ENCODE measurements at regions not wholly inside any gene's neighbourhood (a gene's known extent, or its start where the extent isn't known, plus 50 kb on each side); places are given as distances from the start of the nearest gene placed in this dataset.
A peak's percentile ranks its signal among the peaks of the same experiment; 100 is the strongest.
"Not testable (repeated sequence)": the region's sequence is repeated elsewhere in the genome, so short reads cannot be mapped to it uniquely, and the experiment has no call there.

DNA sequence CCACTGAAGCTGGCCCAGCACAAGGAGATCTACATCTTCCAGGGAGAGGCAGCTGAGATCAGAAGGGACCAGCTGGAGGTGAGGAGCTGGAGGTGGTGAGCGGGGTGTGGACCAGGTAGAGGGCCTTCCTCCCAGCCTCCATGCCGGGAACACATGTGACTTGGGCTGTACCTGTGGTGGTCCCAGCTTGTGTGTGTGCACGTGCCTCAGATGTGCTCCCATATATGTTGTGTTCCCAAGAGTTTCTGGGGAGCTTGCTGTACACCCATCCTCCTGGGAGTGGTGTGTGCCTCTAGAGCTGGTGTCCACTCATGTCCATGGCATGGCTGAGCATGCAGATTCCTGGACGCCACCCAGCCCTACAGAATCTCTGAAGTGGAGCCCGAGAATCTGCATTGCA is 183.7 kb upstream of the AKAP13 start:
- not testable (repeated sequence) for DNase-seq (ENCODE audit: low read depth)

GRCh38 chr15:85197582-85197981 is 182.8 kb upstream of the AKAP13 start:
- DNase-seq (ENCODE audit: low read depth), result not testable (repeated sequence)

GRCh38 chr15:85198432-85198831 is 182.0 kb upstream of the AKAP13 start:
- DNase-seq (ENCODE audit: low read depth), result not testable (repeated sequence)

GRCh38 chr15:85200215-85200614 is 180.2 kb upstream of the AKAP13 start:
- not testable (repeated sequence) for DNase-seq (ENCODE audit: low read depth)

DNA sequence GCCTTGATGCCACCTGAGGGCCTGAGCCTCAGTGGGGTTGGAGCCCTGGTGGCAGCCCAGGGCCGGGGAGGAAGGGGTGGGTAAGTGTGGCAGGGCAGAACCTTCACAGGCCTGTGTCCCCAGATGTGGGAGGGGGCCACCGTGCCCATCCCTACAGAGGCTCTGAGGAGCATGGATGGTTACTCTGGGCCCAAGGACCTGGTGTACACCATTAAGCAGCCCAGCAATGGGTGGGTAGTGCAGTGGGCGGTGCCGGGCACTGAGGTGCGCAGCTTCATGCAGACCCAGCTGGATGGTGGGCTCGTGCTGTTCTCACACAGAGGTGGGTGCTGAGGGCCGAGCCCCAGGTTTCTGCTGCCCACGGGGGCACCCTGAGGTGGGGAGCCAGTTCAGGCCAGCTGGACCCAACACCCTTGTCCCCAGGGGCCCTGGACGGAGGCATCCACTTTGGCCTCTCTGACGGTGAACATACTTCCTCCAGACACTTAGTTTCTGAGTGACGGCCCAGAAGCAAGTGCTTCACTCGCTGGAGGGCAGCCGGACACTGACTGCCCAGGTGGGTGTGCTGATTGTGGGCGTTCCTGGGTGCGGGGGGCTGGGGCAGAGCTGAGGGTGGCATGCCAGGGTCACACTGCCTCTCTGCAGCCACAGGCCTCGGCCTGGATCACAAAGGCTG is 179.1 kb upstream of the AKAP13 start:
- not testable (repeated sequence) for DNase-seq (ENCODE audit: low read depth)

DNA sequence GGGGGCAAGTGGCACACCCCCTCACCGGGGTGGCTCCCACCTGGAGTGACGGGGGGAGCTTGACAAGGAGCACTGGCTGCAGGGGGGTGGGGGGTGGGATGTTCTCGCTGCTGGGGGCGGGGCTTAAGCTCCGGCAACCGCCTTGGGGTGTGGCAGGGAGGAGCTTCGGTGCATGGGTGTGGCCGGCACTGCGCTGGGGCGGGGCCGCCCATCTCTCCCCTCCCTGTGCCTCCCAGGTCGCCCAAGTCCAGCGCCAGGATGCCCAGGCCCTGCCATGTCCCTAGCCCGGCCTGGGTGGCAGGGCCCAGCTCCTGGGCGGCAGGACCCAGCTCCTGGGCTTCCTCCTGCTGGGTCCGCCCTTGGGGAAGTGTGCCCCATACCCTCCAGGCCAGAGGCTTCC is 175.9 kb upstream of the AKAP13 start:
- DNase-seq (ENCODE audit: low read depth), result not testable (repeated sequence)

DNA sequence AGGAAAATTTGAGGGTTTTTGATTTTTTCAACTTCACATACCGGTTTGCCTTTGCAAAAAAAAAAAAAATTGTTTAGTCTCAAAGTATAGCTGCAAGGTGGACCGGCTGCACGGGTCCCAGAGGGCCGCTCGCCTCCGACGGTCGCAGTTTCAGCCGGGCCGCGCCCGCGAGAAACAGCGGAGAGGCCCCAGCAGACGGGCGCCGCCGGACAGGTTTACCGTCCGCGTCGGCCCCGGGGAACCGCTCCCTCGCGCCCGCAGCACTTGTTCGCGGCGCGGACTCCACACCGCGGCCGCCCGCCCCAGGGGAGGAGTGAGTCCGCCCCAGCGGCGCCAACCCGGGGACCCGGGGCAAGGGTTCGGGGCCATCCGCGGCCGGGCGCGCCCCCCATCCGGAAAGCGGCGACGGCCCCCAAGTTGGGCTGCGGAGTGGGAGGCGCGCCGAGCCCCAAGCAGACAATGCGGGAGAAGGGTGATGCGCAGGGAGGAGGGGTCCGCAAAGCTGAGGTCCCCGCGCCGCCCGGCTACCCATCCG is 146.5 kb upstream of the AKAP13 start:
- DNase-seq (ENCODE audit: low read depth), result not testable (repeated sequence)

DNA sequence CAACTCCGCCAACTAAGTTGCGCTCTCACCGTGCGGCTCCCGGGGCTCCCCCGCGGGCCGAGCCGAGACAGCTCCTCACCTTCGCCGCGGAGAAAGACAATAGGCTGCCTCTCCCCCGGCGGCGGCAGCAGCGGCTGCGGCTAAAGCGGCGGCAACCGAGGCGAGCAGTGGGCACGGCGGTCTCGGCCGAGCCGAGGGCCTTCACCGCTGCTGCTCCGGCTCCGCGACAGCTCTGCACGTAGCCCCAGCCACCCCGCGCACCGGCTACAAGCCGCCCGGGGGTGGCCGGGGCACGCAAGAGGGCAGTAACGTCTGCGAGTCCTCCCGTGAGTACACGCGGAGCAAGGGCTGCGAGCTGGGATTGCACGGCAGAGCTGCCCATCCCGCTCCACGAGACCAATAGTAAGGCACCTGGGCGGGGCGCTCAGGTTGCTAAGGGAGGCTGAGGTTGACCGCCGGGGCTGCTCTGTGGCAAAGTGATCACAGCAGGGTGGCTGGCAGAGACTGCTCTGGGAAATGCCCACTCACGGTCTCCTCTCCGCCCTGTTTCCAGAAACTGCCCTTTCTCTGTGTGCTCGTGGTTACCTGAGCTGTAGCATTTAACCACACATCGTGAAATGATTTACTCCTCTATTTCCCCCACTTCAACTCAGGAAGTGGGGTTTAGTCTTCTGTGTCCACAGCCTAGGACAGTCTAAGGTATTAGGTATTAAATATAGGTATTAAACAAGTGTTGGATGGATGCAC is 145.8 kb upstream of the AKAP13 start:
- DNase-seq (ENCODE audit: low read depth), result not testable (repeated sequence)

DNA sequence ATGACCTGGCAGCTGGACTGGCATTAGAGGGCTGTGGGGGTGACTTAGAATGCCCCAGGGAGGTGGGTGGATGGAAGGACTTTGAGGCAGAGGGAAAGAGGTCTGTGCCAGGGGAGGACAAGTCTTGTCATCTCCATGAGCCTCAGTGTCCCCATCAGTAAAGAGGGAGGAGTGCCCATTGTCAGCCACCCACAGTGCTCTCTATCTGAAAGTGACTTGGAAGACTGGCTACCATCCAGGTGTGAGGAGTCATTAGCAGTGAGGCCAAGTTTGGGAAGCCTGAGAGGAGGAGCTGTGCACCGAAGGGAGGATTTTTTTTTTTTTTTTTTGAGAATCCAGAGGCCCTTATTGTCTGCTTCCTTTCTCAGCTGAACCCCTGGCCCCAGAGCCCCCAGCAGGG is 136.3 kb upstream of the AKAP13 start:
- not testable (repeated sequence) for DNase-seq (ENCODE audit: low read depth)

DNA sequence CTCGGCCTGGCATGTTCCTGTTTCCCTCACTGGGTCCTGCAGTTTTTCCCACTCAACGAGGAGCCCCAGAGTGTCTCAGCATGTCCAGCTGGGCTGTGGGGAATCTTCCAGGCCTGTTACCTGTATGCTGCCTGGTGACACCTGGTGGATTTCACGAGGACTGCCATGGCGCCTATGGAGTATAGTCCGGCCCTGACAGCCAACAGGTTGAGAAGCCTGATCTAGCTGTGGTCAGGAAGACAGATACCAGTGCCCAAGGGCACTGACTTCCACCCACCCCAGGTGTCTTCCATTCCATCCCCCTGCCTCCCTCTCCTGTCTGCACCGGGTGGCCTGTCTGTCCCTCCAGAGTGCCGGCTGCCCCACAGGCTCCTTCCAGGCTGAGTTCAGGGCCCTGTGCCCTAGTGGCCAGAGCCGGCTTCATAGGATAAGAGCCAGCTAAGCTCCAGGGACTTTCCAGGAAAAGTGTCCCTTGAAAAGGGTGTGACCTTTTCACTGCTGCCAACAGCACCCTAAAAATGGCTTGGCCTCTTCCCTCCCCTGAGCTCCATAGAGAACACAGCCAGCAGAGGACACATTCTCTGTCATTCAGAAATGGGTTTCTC is 129.4 kb upstream of the AKAP13 start:
- DNase-seq (ENCODE audit: low read depth), result not testable (repeated sequence)

- peak; percentile 41 for DNase-seq (ENCODE audit: low read depth)
Observed at GRCh38 chr15:85253196-85253915, 127.0 kb upstream of the AKAP13 start.

GRCh38 chr15:85254961-85255360 is 125.4 kb upstream of the AKAP13 start:
- not testable (repeated sequence) for DNase-seq (ENCODE audit: low read depth)

- DNase-seq (ENCODE audit: low read depth), result not testable (repeated sequence)
Observed at GRCh38 chr15:85255502-85255901, 124.9 kb upstream of the AKAP13 start.

DNA sequence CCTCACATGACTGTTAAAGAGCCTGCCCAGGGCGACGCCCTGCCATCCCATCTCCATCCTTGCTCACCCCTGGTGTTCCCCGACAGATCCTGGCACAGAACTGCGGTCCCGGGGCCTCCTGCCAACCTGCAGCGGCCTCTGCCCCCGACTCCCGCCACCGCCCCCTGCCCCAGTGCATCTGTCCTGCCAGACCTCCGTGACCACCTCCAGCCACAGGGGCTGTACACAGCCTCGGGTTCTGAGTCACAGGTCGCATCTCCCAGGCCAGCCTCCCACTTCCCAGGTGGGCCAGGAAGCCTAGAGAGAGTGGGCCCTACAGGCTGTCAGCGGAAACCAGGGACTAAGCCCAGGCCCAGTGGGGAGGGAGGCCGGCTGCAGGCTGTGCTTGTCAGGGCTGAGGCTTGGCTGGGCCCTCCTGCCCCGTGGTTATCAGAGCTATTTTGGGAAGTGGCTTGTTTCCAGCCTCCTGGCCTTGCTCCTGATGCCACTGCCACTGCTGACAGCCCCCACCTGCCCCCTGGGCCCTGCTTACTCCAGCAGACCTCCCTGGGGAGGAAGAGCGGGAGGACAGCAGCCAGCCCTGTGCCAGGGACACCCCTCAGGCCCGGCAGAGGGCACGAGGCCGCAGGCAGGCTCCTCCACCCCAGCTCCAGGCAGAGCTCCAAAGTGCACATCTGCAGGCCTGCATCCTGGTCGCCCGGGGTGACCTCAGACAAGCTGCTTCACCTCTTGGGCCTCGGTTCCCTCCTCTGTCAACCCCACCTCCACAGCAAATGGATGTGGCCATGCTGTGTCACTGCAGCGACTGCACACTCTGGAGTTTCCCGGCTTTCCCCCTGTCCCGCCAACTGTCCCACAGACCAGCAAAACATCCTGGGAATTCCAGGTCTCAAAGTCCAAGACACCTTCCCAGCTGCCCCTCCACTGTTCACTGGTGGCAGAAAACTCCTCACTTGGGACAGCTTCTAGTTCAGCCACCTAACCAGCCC is 124.1 kb upstream of the AKAP13 start:
- DNase-seq (ENCODE audit: low read depth), result not testable (repeated sequence)

- DNase-seq (ENCODE audit: low read depth), result not testable (repeated sequence)
Observed at GRCh38 chr15:85258062-85258445, 122.3 kb upstream of the AKAP13 start.

DNA sequence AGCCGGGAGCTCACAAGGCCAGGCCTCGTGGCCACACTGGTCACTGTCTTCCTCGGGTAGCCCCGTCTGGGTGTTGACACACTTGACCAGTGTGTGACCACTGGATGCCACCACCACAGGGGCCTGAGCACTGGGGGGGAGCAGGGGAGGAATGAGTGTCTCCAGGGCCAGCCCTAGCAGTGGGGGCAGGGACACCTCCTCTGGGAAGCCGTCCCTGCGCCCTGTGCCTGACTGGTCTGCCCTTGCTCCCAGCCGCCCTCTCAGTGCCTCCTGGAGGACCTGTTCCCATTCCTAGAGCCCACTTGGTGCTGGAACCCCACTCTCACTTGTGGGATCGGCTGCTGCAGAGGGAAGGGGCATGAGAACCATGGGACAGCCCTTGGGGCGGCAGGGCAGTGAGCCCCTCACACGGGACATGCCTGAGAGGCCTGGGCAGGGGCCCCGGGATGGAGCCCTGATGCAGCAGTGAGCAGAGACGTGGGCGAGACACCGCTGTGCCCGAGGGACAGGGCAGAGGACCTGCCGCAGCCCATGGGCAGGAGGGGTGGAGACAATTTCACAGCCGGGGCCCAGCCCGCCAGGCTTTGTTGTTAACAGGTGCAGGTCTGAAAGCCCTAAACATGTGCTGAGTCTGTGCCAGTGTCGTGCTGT is 121.7 kb upstream of the AKAP13 start:
- not testable (repeated sequence) for DNase-seq (ENCODE audit: low read depth)

DNA sequence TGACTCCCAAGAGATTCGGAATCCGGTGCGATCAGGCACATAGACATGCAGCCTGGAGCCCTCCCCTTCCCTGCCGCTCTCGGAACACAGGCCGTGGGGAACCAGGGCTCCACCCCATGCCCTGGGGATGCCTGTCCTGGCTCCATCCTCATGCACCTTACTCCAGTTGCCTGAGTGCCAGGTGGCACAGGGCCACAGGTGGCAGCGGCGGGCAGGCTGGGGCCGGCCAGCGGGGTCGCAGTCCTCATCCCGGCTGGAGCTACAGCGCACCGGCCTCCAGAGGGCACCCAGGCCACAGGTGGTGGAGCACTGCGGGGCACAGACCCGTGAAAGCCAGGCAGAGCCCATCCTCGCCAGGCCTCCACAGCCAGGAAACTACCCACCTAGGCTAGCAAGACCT is 119.9 kb upstream of the AKAP13 start:
- not testable (repeated sequence) for DNase-seq (ENCODE audit: low read depth)

GRCh38 chr15:85262461-85263055 is 117.8 kb upstream of the AKAP13 start:
- DNase-seq (ENCODE audit: low read depth), result not testable (repeated sequence)

GRCh38 chr15:85263842-85264440 is 116.5 kb upstream of the AKAP13 start:
- DNase-seq (ENCODE audit: low read depth), result not testable (repeated sequence)

Measured in EH (cell line).